Neural cell (in vitro differentiated cells): ENCODE measurements at regions not wholly inside any gene's neighbourhood (a gene's known extent, or its start where the extent isn't known, plus 50 kb on each side); places are given as distances from the start of the nearest gene placed in this dataset.

Source experiments
- EP300 ChIP-seq: fragments of 450-650 bp; conservative IDR thresholded peaks from 2 replicates; pipeline ENCODE4 v1.6.1; 2014; ENCODE audit warnings: antibody characterized with exemption, mild to moderate bottlenecking, moderate library complexity; ENCODE audit not compliant: poor library complexity, severe bottlenecking
- MXI1 ChIP-seq: fragments of 450-650 bp; conservative IDR thresholded peaks from 2 replicates; pipeline ENCODE4 v1.6.1; 2014; ENCODE audit warnings: antibody characterized with exemption, mild to moderate bottlenecking; ENCODE audit not compliant: poor library complexity, severe bottlenecking
- POLR2AphosphoS5 ChIP-seq: IDR thresholded peaks from 2 replicates; pipeline ENCODE4 v1.6.1; 2012
- TF ChIP-seq, protein P1 (sequence below): fragments of 450-650 bp; IDR thresholded peaks from 2 replicates; pipeline ENCODE4 v1.5.1; 2014; ENCODE audit warnings: antibody characterized with exemption, mild to moderate bottlenecking, moderate library complexity; ENCODE audit not compliant: poor library complexity, severe bottlenecking
- TF ChIP-seq, protein P2 (sequence below): IDR thresholded peaks from 2 replicates; pipeline ENCODE4 v1.6.1; 2012; ENCODE audit warnings: borderline replicate concordance

DNA sequence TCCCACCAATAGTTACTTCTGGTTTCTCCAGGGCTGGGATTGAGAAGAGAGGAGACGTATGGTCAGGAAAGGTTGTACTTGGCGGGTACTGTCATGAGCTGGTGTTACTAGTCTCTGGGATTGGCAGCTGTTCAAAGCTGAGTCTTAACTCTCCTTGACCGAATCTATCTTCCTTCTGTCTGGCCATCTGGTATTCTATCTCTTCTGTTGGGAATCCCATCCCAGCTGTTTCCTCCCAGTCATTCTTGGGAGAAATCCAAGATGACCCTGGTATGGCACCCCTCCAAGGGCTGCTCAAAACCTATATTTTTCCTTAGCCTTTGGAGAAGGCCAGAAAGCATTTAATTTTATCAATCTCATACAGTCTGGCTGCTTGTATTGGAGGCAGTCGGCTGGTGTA is 287.0 kb upstream of the CHD6 start:
- TF ChIP-seq, protein P1, sequence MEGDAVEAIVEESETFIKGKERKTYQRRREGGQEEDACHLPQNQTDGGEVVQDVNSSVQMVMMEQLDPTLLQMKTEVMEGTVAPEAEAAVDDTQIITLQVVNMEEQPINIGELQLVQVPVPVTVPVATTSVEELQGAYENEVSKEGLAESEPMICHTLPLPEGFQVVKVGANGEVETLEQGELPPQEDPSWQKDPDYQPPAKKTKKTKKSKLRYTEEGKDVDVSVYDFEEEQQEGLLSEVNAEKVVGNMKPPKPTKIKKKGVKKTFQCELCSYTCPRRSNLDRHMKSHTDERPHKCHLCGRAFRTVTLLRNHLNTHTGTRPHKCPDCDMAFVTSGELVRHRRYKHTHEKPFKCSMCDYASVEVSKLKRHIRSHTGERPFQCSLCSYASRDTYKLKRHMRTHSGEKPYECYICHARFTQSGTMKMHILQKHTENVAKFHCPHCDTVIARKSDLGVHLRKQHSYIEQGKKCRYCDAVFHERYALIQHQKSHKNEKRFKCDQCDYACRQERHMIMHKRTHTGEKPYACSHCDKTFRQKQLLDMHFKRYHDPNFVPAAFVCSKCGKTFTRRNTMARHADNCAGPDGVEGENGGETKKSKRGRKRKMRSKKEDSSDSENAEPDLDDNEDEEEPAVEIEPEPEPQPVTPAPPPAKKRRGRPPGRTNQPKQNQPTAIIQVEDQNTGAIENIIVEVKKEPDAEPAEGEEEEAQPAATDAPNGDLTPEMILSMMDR = no peak
- TF ChIP-seq EP300 (no peak), POLR2AphosphoS5 (no peak), MXI1 (no peak)
- TF ChIP-seq, protein P2, sequence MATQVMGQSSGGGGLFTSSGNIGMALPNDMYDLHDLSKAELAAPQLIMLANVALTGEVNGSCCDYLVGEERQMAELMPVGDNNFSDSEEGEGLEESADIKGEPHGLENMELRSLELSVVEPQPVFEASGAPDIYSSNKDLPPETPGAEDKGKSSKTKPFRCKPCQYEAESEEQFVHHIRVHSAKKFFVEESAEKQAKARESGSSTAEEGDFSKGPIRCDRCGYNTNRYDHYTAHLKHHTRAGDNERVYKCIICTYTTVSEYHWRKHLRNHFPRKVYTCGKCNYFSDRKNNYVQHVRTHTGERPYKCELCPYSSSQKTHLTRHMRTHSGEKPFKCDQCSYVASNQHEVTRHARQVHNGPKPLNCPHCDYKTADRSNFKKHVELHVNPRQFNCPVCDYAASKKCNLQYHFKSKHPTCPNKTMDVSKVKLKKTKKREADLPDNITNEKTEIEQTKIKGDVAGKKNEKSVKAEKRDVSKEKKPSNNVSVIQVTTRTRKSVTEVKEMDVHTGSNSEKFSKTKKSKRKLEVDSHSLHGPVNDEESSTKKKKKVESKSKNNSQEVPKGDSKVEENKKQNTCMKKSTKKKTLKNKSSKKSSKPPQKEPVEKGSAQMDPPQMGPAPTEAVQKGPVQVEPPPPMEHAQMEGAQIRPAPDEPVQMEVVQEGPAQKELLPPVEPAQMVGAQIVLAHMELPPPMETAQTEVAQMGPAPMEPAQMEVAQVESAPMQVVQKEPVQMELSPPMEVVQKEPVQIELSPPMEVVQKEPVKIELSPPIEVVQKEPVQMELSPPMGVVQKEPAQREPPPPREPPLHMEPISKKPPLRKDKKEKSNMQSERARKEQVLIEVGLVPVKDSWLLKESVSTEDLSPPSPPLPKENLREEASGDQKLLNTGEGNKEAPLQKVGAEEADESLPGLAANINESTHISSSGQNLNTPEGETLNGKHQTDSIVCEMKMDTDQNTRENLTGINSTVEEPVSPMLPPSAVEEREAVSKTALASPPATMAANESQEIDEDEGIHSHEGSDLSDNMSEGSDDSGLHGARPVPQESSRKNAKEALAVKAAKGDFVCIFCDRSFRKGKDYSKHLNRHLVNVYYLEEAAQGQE = no peak
